SK-N-MC (cell line): ENCODE measurements at regions not wholly inside any gene's neighbourhood (a gene's known extent, or its start where the extent isn't known, plus 50 kb on each side); places are given as distances from the start of the nearest gene placed in this dataset.

Source experiments
- EZH2 ChIP-seq: fragments of 200-600 bp; sonication (generic); IDR thresholded peaks from one replicate; pipeline ENCODE4 v1.6.1; 2017; ENCODE audit warnings: antibody characterized with exemption
- FOXP2 ChIP-seq: optimal IDR thresholded peaks from 2 replicates; pipeline ENCODE3; 2011; ENCODE audit warnings: mild to moderate bottlenecking, moderate library complexity; ENCODE audit not compliant: insufficient read depth; ENCODE audit errors: extremely low read length, control extremely low read depth
- POLR2AphosphoS5 ChIP-seq: IDR thresholded peaks from 2 replicates; pipeline ENCODE4 v1.6.1; 2012; ENCODE audit warnings: mild to moderate bottlenecking, low read depth, low read length, borderline replicate concordance

GRCh38 chr5:93281980-93282772, 298.8 kb downstream of the NR2F1-AS1 start:
- TF ChIP-seq FOXP2 (no peak), EZH2 (no peak), POLR2AphosphoS5 (no peak)
